HG03066 (cell line): ENCODE measurements at regions not wholly inside any gene's neighbourhood (a gene's known extent, or its start where the extent isn't known, plus 50 kb on each side); places are given as distances from the start of the nearest gene placed in this dataset.
"Not testable (repeated sequence)": the region's sequence is repeated elsewhere in the genome, so short reads cannot be mapped to it uniquely, and the experiment has no call there.

ENCODE experiments used
- ATAC-seq: cut with Tn5 transposase; IDR thresholded peaks from one replicate; pipeline ENCODE4 v1.9.1; 2021; ENCODE audit warnings: low read depth; ENCODE audit not compliant: unreplicated experiment

- no peak for ATAC-seq
Observed at GRCh38 chr5:8522646-8523045, 653.7 kb downstream of the MTRR start.

GRCh38 chr5:8523501-8523900, 654.6 kb downstream of the MTRR start:
- ATAC-seq: no peak

GRCh38 chr5:8525819-8526218, 656.9 kb downstream of the MTRR start:
- no peak for ATAC-seq

GRCh38 chr5:8528106-8528505, 659.2 kb downstream of the MTRR start:
- no peak for ATAC-seq

GRCh38 chr5:8538821-8539220, 669.9 kb downstream of the MTRR start:
- ATAC-seq: no peak

GRCh38 chr5:8540317-8540716, 671.4 kb downstream of the MTRR start:
- ATAC-seq: no peak

GRCh38 chr5:8550921-8551320, 682.0 kb downstream of the MTRR start:
- ATAC-seq: no peak

GRCh38 chr5:8553364-8553763, 684.4 kb downstream of the MTRR start:
- ATAC-seq: no peak

GRCh38 chr5:8557728-8558127, 688.8 kb downstream of the MTRR start:
- ATAC-seq: no peak

- no peak for ATAC-seq
Observed at GRCh38 chr5:8560776-8561175, 691.8 kb downstream of the MTRR start.

- no peak for ATAC-seq
Observed at GRCh38 chr5:8561224-8561840, 692.4 kb downstream of the MTRR start.

- ATAC-seq: no peak
Observed at GRCh38 chr5:8561854-8562253, 692.9 kb downstream of the MTRR start.

GRCh38 chr5:8563540-8563939, 694.6 kb downstream of the MTRR start:
- ATAC-seq: not testable (repeated sequence)

- no peak for ATAC-seq
Observed at GRCh38 chr5:8568858-8569257, 699.9 kb downstream of the MTRR start.

GRCh38 chr5:8570528-8570927, 701.6 kb downstream of the MTRR start:
- ATAC-seq: no peak

GRCh38 chr5:8576178-8576577, 707.2 kb downstream of the MTRR start:
- no peak for ATAC-seq

- ATAC-seq: no peak
Observed at GRCh38 chr5:8577792-8578191, 708.8 kb downstream of the MTRR start.

- no peak for ATAC-seq
Observed at GRCh38 chr5:8580298-8580697, 711.4 kb downstream of the MTRR start.

- ATAC-seq: no peak
Observed at GRCh38 chr5:8581047-8581446, 712.1 kb downstream of the MTRR start.

- no peak for ATAC-seq
Observed at GRCh38 chr5:8585230-8586018, 716.5 kb downstream of the MTRR start.

GRCh38 chr5:8590959-8591358, 722.0 kb downstream of the MTRR start:
- ATAC-seq: no peak

GRCh38 chr5:8598356-8598755, 729.4 kb downstream of the MTRR start:
- ATAC-seq: no peak
